HepG2 (cell line): ENCODE measurements at regions not wholly inside any gene's neighbourhood (a gene's known extent, or its start where the extent isn't known, plus 50 kb on each side); places are given as distances from the start of the nearest gene placed in this dataset.

Source experiments
- BCL3 ChIP-seq: sonication (generic); formaldehyde crosslinking; IDR thresholded peaks from 2 replicates; pipeline ENCODE4 v1.5.1; 2020; ENCODE audit warnings: mild to moderate bottlenecking, missing genetic modification reagents, moderate library complexity
- CREM ChIP-seq, 2 experiments: sonication (generic) in 1 of 2; formaldehyde crosslinking in 1 of 2; IDR thresholded peaks; 2 replicates each; pipeline versions ENCODE4 v1.4.0 to v1.6.1; 2016 to 2020; ENCODE audit warnings: antibody characterized with exemption in 1 of 2, mild to moderate bottlenecking in 1 of 2, missing genetic modification reagents in 1 of 2
- CTCF ChIP-seq: sonication (generic); formaldehyde crosslinking; IDR thresholded peaks from 2 replicates; pipeline ENCODE4 v1.5.0; 2020; ENCODE audit warnings: mild to moderate bottlenecking, missing genetic modification reagents, moderate library complexity
- KLF13 ChIP-seq: sonication (generic); formaldehyde crosslinking; IDR thresholded peaks from 2 replicates; pipeline ENCODE4 v1.4.0; 2020; ENCODE audit warnings: mild to moderate bottlenecking, missing genetic modification reagents
- NAIF1 ChIP-seq: sonication (generic); formaldehyde crosslinking; IDR thresholded peaks from 2 replicates; pipeline ENCODE4 v1.5.0; 2020; ENCODE audit warnings: mild to moderate bottlenecking, missing genetic modification reagents, borderline replicate concordance
- NFE2L1 ChIP-seq: sonication (generic); formaldehyde crosslinking; IDR thresholded peaks from 2 replicates; pipeline ENCODE4 v1.4.0; 2020; ENCODE audit warnings: missing genetic modification reagents, mild to moderate bottlenecking, borderline replicate concordance
- SOX6 ChIP-seq, 2 experiments: fragments of 450-650 bp in 1 of 2; sonication (generic) in 1 of 2; formaldehyde crosslinking in 1 of 2; IDR thresholded peaks; 2 replicates each; pipeline versions ENCODE4 v1.4.0 to v1.6.1; 2017 to 2020; ENCODE audit warnings: antibody characterized with exemption in 1 of 2, mild to moderate bottlenecking in 1 of 2, missing genetic modification reagents in 1 of 2
- STAG1 ChIP-seq: sonication (generic); formaldehyde crosslinking; IDR thresholded peaks from 2 replicates; pipeline ENCODE4 v1.4.0; 2020; ENCODE audit warnings: missing genetic modification reagents
- USF2 ChIP-seq, 2 experiments: sonication (generic) in 1 of 2; formaldehyde crosslinking in 1 of 2; IDR thresholded peaks; 2 replicates each; pipeline versions ENCODE4 v1.5.1 to v1.6.1; 2011 to 2020; ENCODE audit warnings: borderline replicate concordance in 1 of 2, low read depth in 1 of 2, low read length in 1 of 2, mild to moderate bottlenecking in 1 of 2, missing genetic modification reagents in 1 of 2, moderate library complexity in 1 of 2
- ZBTB10 ChIP-seq: sonication (generic); formaldehyde crosslinking; IDR thresholded peaks from 2 replicates; pipeline ENCODE4 v1.4.0; 2020; ENCODE audit warnings: missing genetic modification reagents, borderline replicate concordance
- ZNF501 ChIP-seq: sonication (generic); formaldehyde crosslinking; IDR thresholded peaks from 2 replicates; pipeline ENCODE4 v1.5.1; 2020; ENCODE audit warnings: mild to moderate bottlenecking, moderate library complexity, missing genetic modification reagents

DNA sequence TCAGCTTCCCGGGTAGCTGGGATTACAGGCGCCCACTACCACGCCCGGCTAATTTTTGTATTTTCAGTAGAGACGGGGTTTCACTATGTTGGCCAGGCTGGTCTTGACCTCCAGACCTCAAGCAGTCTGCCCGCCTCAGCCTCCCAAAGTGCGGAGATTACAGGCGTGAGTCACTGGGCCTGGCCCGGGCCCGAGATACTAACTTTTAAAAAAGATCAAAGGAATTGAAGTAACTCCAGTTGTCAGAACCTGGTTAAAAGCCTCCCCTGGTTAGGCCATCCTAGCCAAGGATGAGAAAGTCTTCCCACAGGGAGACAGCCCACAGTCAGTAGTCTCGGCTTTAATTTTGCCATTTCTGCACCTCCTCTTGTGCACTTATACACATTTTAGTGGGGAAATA, 212.3 kb upstream of the MCTP2 start:
- no peak for TF ChIP-seq NAIF1 (CRISPR knock-in tag)
- TF ChIP-seq BCL3 (CRISPR knock-in tag) = no peak
- TF ChIP-seq STAG1 (CRISPR knock-in tag) = no peak
- no peak for TF ChIP-seq NFE2L1 (CRISPR knock-in tag)
- no peak for TF ChIP-seq ZNF501 (CRISPR knock-in tag)
- TF ChIP-seq ZBTB10 (CRISPR knock-in tag) = no peak
- TF ChIP-seq KLF13 = no peak
- no peak for TF ChIP-seq USF2 (IDR thresholded peaks at IDR 0.05; ENCODE audit: low read depth, low read length)
- TF ChIP-seq USF2 (CRISPR knock-in tag; IDR thresholded peaks at IDR 0.05; ENCODE audit: borderline replicate concordance) = no peak
- no peak for TF ChIP-seq CTCF
- TF ChIP-seq SOX6 (IDR thresholded peaks at IDR 0.05) = no peak
- no peak for TF ChIP-seq SOX6 (CRISPR knock-in tag; IDR thresholded peaks at IDR 0.05)
- TF ChIP-seq CREM (IDR thresholded peaks at IDR 0.05) = no peak
- no peak for TF ChIP-seq CREM (CRISPR knock-in tag; IDR thresholded peaks at IDR 0.05)
